Naive thymus-derived CD8-positive, alpha-beta T cell (primary cell): ENCODE measurements at regions not wholly inside any gene's neighbourhood (a gene's known extent, or its start where the extent isn't known, plus 50 kb on each side); places are given as distances from the start of the nearest gene placed in this dataset.
"Not testable (repeated sequence)": the region's sequence is repeated elsewhere in the genome, so short reads cannot be mapped to it uniquely, and the experiment has no call there.

ENCODE experiments used
- ATAC-seq, 2 donors: fragments of 150-1000 bp; cut with Tn5 transposase in 1 of 2; sonication (Bioruptor Pico), chemical (Tn5 transposase) in 1 of 2; 1 replicate in 1 of 2; 2 replicates in 1 of 2; pipeline ENCODE4 v1.10.0; 2021; ENCODE audit warnings: mild to moderate bottlenecking in 2 of 2, moderate library complexity in 2 of 2
- POLR2A ChIA-PET: fragments of 350-600 bp; sonication (Branson Sonifier 250); formaldehyde crosslinking; loops from one replicate; lab custom pipeline; 2021; ENCODE audit warnings: antibody characterized with exemption; lab: Charles Lee
- DNase-seq, 10 donors: peaks; one replicate each; pipeline versions ENCODE4 v3.0.0 to v3.0.0-alpha.2; 2020 to 2022
- H3K27ac Mint-ChIP-seq, 10 donors: one replicate each; pipeline ENCODE4 v1.8.0; 2020 to 2022; ENCODE audit warnings: mild to moderate bottlenecking in 10 of 10, mixed read lengths in 10 of 10, moderate library complexity in 4 of 10, inconsistent platforms in 1 of 10
- H3K27me3 Mint-ChIP-seq, 5 donors: one replicate each; pipeline ENCODE4 v1.8.0; 2021 to 2022; ENCODE audit warnings: mixed read lengths in 5 of 5
- H3K36me3 Mint-ChIP-seq, 3 donors: one replicate each; pipeline ENCODE4 v1.8.0; 2020 to 2022; ENCODE audit warnings: mixed read lengths in 3 of 3, mild to moderate bottlenecking in 2 of 3, inconsistent platforms in 1 of 3
- H3K4me1 Mint-ChIP-seq, 4 donors: one replicate each; pipeline ENCODE4 v1.8.0; 2021 to 2022; ENCODE audit warnings: mixed read lengths in 4 of 4
- H3K4me3 Mint-ChIP-seq, 10 donors: one replicate each; pipeline ENCODE4 v1.8.0; 2020 to 2022; ENCODE audit warnings: mild to moderate bottlenecking in 10 of 10, mixed read lengths in 10 of 10, moderate library complexity in 6 of 10, inconsistent platforms in 1 of 10
- H3K9me3 Mint-ChIP-seq, 9 donors: one replicate each; pipeline ENCODE4 v1.8.0; 2020 to 2022; ENCODE audit warnings: mixed read lengths in 9 of 9, mild to moderate bottlenecking in 3 of 9, inconsistent platforms in 1 of 9, moderate library complexity in 1 of 9

GRCh38 chr6:6941201-6941600, 166.6 kb upstream of the RREB1 start:
- Mint-ChIP-seq H3K36me3 (no peaks in the 10 kb centered on the region), H3K4me1 (peaks cover 8 to 15% (median 12%) of the 10 kb centered on the region in 4 donors), H3K27me3 (peaks cover 0 to 4% (median 0%) of the 10 kb centered on the region in 5 donors), H3K9me3 (no peaks in the 10 kb centered on the region), H3K27ac (no peak overlapping the region), H3K4me3 (no peak overlapping the region)
- no peak for DNase-seq
- no peak for ATAC-seq
- POLR2A ChIA-PET: no interaction called here

GRCh38 chr6:6942091-6942490, 165.7 kb upstream of the RREB1 start:
- POLR2A ChIA-PET: interaction anchor here (1.0 kb wide), 1 partner anchor 13 kb away, joined by 3 read pairs; no protein-coding TSS in a partner anchor
- H3K4me1 Mint-ChIP-seq: peaks cover 8 to 15% (median 12%) of the 10 kb centered on the region in 4 donors
- DNase-seq: no peak
- no peaks in the 10 kb centered on the region for H3K9me3 Mint-ChIP-seq
- peak overlapping the region in 2 of 10 donors; percentile 24 to 81 for H3K27ac Mint-ChIP-seq
- no peak for ATAC-seq
- peaks cover 0 to 4% (median 0%) of the 10 kb centered on the region in 5 donors for H3K27me3 Mint-ChIP-seq
- H3K4me3 Mint-ChIP-seq: peak overlapping the region in 1 of 10 donors; percentile 33
- H3K36me3 Mint-ChIP-seq: no peaks in the 10 kb centered on the region

DNA sequence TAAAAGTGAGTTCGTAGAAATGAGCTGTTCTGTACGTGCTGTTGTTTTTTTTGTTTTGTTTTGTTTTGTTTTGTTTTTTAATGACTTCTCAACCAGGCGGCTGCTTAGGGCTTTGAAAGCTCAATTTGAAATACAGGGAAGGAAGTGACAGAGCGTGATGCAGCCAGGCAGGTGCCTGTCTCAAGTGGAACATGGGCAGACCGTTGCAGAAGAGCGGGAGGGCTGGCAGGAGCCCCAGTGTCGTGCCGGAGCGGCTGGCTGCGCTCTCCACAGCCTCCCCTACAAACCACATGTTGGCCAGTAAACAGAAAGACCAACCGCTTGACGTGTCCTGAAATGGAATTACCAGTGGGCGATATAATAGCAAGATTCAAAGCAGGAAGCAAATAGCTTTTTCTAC, 164.9 kb upstream of the RREB1 start:
- H3K4me3 Mint-ChIP-seq: peak overlapping the region; percentile 1 to 77 (median 68)
- H3K9me3 Mint-ChIP-seq: no peaks in the 10 kb centered on the region
- H3K4me1 Mint-ChIP-seq: peaks cover 8 to 15% (median 12%) of the 10 kb centered on the region in 4 donors
- no peaks in the 10 kb centered on the region for H3K36me3 Mint-ChIP-seq
- peaks cover 0 to 4% (median 0%) of the 10 kb centered on the region in 5 donors for H3K27me3 Mint-ChIP-seq
- POLR2A ChIA-PET: no interaction called here
- H3K27ac Mint-ChIP-seq: peak overlapping the region in 5 of 10 donors; percentile 55 to 87 (median 72)
- peak; percentile 30 to 37 for ATAC-seq
- peak in 1 of 10 donors; percentile 10 for DNase-seq

DNA sequence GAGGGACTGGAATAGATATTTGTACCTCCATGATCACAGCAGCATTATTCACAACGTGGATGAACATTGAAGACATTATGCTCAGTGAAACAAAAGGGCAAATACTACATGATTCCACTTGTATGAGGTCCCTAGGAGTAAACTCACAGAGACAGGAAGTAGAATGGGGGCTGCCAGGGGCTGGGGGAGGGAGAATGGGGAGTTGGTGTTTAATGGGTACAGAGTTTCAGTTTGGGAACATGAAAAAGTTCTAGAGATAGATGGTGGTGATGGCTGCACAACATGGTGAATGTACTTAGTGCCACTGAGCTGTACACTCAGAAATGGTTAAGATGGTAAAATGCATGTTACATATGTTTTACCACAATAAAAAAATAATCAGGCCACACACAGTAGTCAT, 164.3 kb upstream of the RREB1 start:
- Mint-ChIP-seq H3K4me3 (peak overlapping the region in 1 of 10 donors; percentile 60), H3K9me3 (no peaks in the 10 kb centered on the region), H3K27me3 (peaks cover 0 to 4% (median 0%) of the 10 kb centered on the region in 5 donors), H3K36me3 (no peaks in the 10 kb centered on the region), H3K27ac (peak overlapping the region in 2 of 10 donors; percentile 31 to 60), H3K4me1 (peaks cover 8 to 15% (median 12%) of the 10 kb centered on the region in 4 donors)
- no peak for ATAC-seq
- POLR2A ChIA-PET: no interaction called here
- no peak for DNase-seq

DNA sequence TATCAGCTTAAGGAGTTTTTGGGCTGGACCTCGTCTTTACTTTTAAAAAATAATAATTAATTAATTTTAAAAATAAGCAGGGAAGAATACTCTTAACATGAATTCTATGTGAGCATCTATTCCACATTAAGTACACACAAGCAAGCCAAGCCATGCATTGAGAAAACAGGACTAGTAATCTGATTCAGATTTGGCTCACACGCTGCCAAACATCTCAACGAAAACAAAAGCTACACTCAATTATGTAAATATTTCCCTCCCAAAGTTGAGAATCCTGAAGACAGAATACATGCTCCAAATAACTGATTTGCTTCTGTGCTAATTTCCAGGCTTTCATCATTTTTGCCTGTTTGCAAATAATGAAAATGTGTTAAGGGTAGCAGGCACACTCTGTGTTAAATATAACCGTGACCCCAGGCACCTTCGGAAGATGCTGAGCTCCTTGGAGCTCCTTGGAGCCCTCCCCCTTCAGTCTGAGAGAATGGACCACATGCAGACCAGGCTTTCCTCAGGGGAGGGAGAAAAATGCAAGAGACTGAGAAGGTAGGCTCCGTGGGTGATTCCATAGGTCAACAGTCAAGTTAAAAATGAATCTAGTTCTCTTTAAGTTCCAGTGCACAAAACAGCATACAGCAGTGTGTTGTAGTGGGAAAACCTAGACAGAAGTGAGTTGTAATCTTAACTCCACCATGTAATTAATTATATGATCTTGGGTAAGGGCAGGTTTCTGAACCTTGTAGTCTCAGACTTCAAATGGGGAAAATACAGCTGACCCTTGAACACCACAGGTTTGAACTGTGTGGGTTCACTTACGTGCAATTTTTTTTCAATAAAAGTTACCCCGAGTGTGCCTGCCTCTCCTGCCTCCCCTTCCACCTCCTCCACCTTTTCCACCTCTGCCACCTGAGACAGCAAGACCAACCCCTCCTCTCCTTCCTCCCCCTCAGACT, 161.3 kb upstream of the RREB1 start:
- DNase-seq (no peak), ATAC-seq (no peak)
- POLR2A ChIA-PET: no interaction called here
- peaks cover 0 to 4% (median 0%) of the 10 kb centered on the region in 5 donors for H3K27me3 Mint-ChIP-seq
- peaks cover 0 to 11% (median 3%) of the 10 kb centered on the region in 3 donors for H3K36me3 Mint-ChIP-seq
- H3K4me1 Mint-ChIP-seq: peaks cover 8 to 15% (median 12%) of the 10 kb centered on the region in 4 donors
- peak overlapping the region in 1 of 10 donors; percentile 12 for H3K27ac Mint-ChIP-seq
- H3K9me3 Mint-ChIP-seq: peaks cover 6 to 13% (median 9%) of the 10 kb centered on the region in 9 donors
- no peak overlapping the region for H3K4me3 Mint-ChIP-seq

GRCh38 chr6:6950373-6951145, 157.2 kb upstream of the RREB1 start:
- H3K9me3 Mint-ChIP-seq: peaks cover 6 to 20% (median 13%) of the 10 kb centered on the region in 9 donors
- H3K27me3 Mint-ChIP-seq: no peaks in the 10 kb centered on the region
- no peak overlapping the region for H3K27ac Mint-ChIP-seq
- H3K4me1 Mint-ChIP-seq: no peaks in the 10 kb centered on the region
- POLR2A ChIA-PET: no interaction called here
- DNase-seq (no peak), ATAC-seq (no peak)
- H3K4me3 Mint-ChIP-seq: no peak overlapping the region
- peaks cover 0 to 18% (median 3%) of the 10 kb centered on the region in 3 donors for H3K36me3 Mint-ChIP-seq

- Mint-ChIP-seq H3K4me1 (no peaks in the 10 kb centered on the region), H3K27ac (peak overlapping the region in 1 of 10 donors; percentile 67), H3K36me3 (peaks cover 0 to 18% (median 3%) of the 10 kb centered on the region in 3 donors), H3K9me3 (peaks cover 6 to 20% (median 13%) of the 10 kb centered on the region in 9 donors), H3K27me3 (peaks cover 0 to 2% (median 0%) of the 10 kb centered on the region in 5 donors), H3K4me3 (no peak overlapping the region)
- no peak for DNase-seq
- no peak for ATAC-seq
- POLR2A ChIA-PET: no interaction called here
Observed at GRCh38 chr6:6951355-6951754, 156.4 kb upstream of the RREB1 start.

DNA sequence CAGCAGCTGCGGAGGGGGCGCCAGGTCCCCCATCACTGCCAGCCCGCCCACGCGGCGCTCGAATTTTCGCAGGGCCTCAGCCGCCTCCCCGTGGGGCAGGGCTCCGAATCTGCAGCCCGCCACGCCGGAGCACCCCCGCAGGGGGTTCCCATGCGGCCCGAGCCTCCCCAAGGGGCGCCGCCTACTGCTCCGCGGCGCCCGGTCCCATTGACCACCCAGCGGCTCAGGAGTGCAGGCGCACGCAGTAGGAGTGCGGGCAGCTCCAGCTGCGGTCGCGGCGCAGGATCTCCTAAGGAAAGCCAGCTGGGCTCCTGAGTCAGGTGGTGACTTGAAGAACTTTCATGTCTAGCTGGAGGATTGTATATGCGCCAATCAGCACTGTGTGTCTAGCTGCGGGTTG, 155.3 kb upstream of the RREB1 start:
- DNase-seq (no peak), ATAC-seq (no peak)
- Mint-ChIP-seq H3K36me3 (peaks cover 0 to 18% (median 3%) of the 10 kb centered on the region in 3 donors), H3K27me3 (peaks cover 0 to 7% (median 0%) of the 10 kb centered on the region in 5 donors), H3K4me1 (no peaks in the 10 kb centered on the region), H3K4me3 (no peak overlapping the region), H3K9me3 (peaks cover 6 to 20% (median 13%) of the 10 kb centered on the region in 9 donors), H3K27ac (no peak overlapping the region)
- POLR2A ChIA-PET: no interaction called here

DNA sequence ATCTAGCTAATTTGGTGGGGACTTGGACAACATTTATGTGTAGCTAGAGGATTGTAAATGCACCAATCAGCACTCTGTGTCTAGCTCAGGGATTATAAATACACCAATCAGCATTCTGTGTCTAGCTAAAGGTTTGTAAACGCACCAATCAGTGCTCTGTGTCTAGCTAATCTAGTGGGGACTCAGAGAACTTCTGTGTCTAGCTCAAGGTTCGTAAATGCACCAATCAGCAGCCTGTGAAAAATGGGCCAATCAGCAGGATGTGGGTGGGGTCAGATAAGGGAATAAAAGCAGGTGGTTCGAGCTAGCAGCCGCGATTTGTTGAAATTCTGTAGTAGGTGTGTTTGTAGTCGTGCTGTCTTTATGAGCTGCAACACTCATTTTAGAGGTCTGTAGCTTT, 154.8 kb upstream of the RREB1 start:
- H3K4me1 Mint-ChIP-seq, H3K27me3 Mint-ChIP-seq, H3K4me3 Mint-ChIP-seq, H3K27ac Mint-ChIP-seq, DNase-seq, POLR2A ChIA-PET, ATAC-seq: not testable (repeated sequence)
- Mint-ChIP-seq H3K36me3 (peaks cover 0 to 18% (median 3%) of the 10 kb centered on the region in 3 donors), H3K9me3 (peaks cover 6 to 20% (median 13%) of the 10 kb centered on the region in 9 donors)

DNA sequence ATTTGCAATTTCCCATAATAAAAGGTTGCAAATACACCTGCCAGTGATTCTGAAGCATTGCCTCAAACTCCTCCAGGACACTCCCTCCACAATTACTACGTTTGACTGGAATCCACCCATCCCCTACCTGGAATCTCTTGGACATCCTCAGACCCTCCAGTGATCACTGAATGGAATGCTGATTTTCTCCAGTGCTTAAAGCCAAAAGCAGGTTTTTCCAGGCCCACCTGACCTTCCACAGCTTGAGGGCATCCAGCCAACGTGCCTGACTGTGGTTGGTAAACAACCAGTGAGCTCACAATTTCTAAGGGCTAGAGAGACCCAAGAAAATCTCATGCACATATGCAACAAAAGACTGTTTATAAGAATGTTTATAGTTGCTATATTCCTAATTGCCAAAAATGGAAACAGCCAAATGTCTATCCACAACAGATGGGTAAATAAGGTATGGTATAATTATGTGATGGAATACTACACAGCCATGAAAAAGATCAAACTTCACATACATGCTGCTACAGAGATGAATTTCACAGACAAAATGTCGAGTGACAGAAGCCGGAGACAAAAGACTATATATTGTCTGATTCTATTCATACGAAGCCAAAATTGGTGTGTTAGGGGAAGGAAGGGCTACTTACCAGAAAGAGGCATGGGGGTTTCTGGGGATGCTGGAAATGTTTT, 147.1 kb upstream of the RREB1 start:
- DNase-seq (no peak), ATAC-seq (no peak)
- H3K4me3 Mint-ChIP-seq: no peak overlapping the region
- POLR2A ChIA-PET: no interaction called here
- peaks cover 0 to 3% (median 0%) of the 10 kb centered on the region in 3 donors for H3K36me3 Mint-ChIP-seq
- H3K9me3 Mint-ChIP-seq: peaks cover 0 to 5% (median 0%) of the 10 kb centered on the region in 9 donors
- H3K27me3 Mint-ChIP-seq: peaks cover 0 to 10% (median 2%) of the 10 kb centered on the region in 5 donors
- no peaks in the 10 kb centered on the region for H3K4me1 Mint-ChIP-seq
- no peak overlapping the region for H3K27ac Mint-ChIP-seq

DNA sequence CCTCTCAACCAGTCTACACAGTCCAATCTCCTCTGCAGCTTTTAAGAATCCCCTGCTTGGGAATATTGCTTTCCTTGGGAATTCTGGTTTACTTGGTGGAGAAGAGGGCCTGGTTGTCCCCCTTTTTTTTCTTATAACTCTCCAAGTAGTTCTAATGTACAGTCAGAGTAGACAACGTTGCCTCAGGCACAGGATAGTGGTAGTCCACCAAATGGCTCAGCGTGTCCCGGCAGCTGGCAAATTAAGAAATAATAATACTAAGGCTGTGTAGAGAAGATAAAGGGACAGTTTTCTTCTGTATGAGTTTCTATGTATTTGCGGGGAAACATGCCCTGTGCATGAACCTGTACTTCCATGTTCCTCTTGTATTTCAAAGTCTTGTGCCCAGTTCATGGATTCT, 145.7 kb upstream of the RREB1 start:
- Mint-ChIP-seq H3K4me1 (no peaks in the 10 kb centered on the region), H3K4me3 (no peak overlapping the region), H3K27ac (no peak overlapping the region), H3K36me3 (peaks cover 0 to 3% (median 0%) of the 10 kb centered on the region in 3 donors), H3K9me3 (peaks cover 0 to 5% (median 0%) of the 10 kb centered on the region in 9 donors), H3K27me3 (peaks cover 0 to 3% (median 0%) of the 10 kb centered on the region in 5 donors)
- ATAC-seq: no peak
- POLR2A ChIA-PET: no interaction called here
- no peak for DNase-seq

DNA sequence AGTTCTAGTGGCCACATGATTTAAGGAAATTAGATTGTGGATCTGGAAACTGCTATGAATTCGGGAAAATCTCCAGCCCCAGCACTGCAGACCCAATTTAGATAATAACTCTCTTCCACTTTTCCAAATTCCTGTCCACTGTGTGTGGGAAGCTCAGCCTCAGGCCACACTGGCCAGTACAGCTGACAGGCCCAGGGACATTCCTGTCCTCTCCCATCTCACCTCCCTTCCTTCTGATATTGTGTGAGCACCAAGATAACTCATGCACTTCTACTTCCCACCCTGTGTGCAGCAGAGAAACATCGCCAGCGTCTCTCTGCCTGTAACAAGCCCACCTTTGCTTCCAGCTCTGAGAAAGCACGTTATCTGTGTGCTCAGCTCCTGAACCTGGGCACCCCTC, 145.1 kb upstream of the RREB1 start:
- Mint-ChIP-seq H3K9me3 (peaks cover 0 to 5% (median 0%) of the 10 kb centered on the region in 9 donors), H3K4me1 (no peaks in the 10 kb centered on the region), H3K4me3 (no peak overlapping the region), H3K36me3 (peaks cover 0 to 3% (median 0%) of the 10 kb centered on the region in 3 donors), H3K27ac (peak overlapping the region in 1 of 10 donors; percentile 16), H3K27me3 (peaks cover 0 to 3% (median 0%) of the 10 kb centered on the region in 5 donors)
- DNase-seq: no peak
- no peak for ATAC-seq
- POLR2A ChIA-PET: no interaction called here
